ENCODE measurements at regions not wholly inside any gene's neighbourhood (a gene's known extent, or its start where the extent isn't known, plus 50 kb on each side); places are given as distances from the start of the nearest gene placed in this dataset.
A peak's percentile ranks its signal among the peaks of the same experiment; 100 is the strongest.

- Histone ChIP-seq H2BK12ac (ENCODE audit: insufficient read length, low read depth, low read length) (no peak overlapping the region), H3K4me2 (ENCODE audit: insufficient read depth, insufficient read length, low read length) (no peak overlapping the region), H3K23ac (ENCODE audit: insufficient read length, low read depth, low read length) (no peak overlapping the region), H3K4me1 (ENCODE audit: insufficient read depth, low read length) (no peaks in the 10 kb centered on the region), H4K5ac (ENCODE audit: insufficient read length, low read depth, low read length) (no peak overlapping the region), H3T11ph (ENCODE audit: low read length) (no peak overlapping the region), H2BK20ac (ENCODE audit: low read depth, low read length, poor library complexity, severe bottlenecking) (no peak overlapping the region), H4K91ac (ENCODE audit: insufficient read length, low read depth, low read length) (no peak overlapping the region), H3K9me3 (ENCODE audit: control insufficient read depth, low read depth, low read length) (no peaks in the 10 kb centered on the region), H3K79me2 (ENCODE audit: insufficient read depth, low read length) (no peaks in the 10 kb centered on the region), H2BK120ac (ENCODE audit: low read depth, low read length, poor library complexity, severe bottlenecking) (no peak overlapping the region), H3K27me3 (ENCODE audit: insufficient read depth, low read length) (no peaks in the 10 kb centered on the region), H4K8ac (replicated peaks; ENCODE audit: insufficient read length, low read depth, low read length) (no peak overlapping the region), H3K56ac (ENCODE audit: insufficient read length, low read depth, low read length) (no peak overlapping the region), H3K4ac (ENCODE audit: low read depth, low read length) (no peak overlapping the region), H3K79me1 (ENCODE audit: insufficient read depth, low read depth, low read length, poor library complexity, severe bottlenecking) (no peaks in the 10 kb centered on the region), H4K20me1 (ENCODE audit: control insufficient read depth, insufficient read depth, insufficient read length) (no peaks in the 10 kb centered on the region), H3K9ac (ENCODE audit: extremely low read depth, insufficient read length, low read length) (no peak overlapping the region), H2AK5ac (ENCODE audit: insufficient read length, low read length) (no peak overlapping the region), H3K14ac (ENCODE audit: insufficient read depth, low read length) (no peak overlapping the region), H3K23me2 (ENCODE audit: insufficient read length, low read depth, low read length, poor library complexity, severe bottlenecking) (no peaks in the 10 kb centered on the region), H2BK15ac (ENCODE audit: low read depth, low read length) (no peak overlapping the region), H3K18ac (ENCODE audit: insufficient read length, low read depth, low read length) (no peak overlapping the region), H3K27ac (ENCODE audit: insufficient read length, low read depth, low read length) (no peak overlapping the region), H2BK5ac (ENCODE audit: insufficient read length, low read length) (no peak overlapping the region), H2AFZ (ENCODE audit: low read length) (no peak overlapping the region)
- no peaks in the 10 kb centered on the region for H3K27me3 Mint-ChIP-seq (ENCODE audit: low read depth)
- H3K4me1 Mint-ChIP-seq, result no peaks in the 10 kb centered on the region
- TF ChIP-seq CTCF (conservative IDR thresholded peaks at IDR 0.05), result peak; percentile 77
- peaks cover 0 to 2% (median 0%) of the 10 kb centered on the region in 3 experiments; a peak in 2 of 7 replicates for H3K36me3 Mint-ChIP-seq (ENCODE audit: insufficient read depth in 1 of 3, low read depth in 3 of 3)
- no peak overlapping the region for H3K27ac Mint-ChIP-seq
- no CpG with 5 or more reads among the region's 1 CpG for WGBS (ENCODE audit: extremely low coverage, insufficient read length, low lambda C conversion rate)
- DNase-seq, result no peak
- H3K9me3 Mint-ChIP-seq, result no peaks in the 10 kb centered on the region
- H3K4me3 Mint-ChIP-seq, result no peak overlapping the region
Observed at GRCh38 chr14:41280745-41281144, 325.9 kb upstream of the LRFN5 start.
